ENCODE measurements at regions not wholly inside any gene's neighbourhood (a gene's known extent, or its start where the extent isn't known, plus 50 kb on each side); places are given as distances from the start of the nearest gene placed in this dataset.

- H3K4me1 ChIP-seq, result no peaks in the 10 kb centered on the region
- TF ChIP-seq CTCF (IDR thresholded peaks at IDR 0.05; ENCODE audit: borderline replicate concordance), result peak; percentile 47
- intact Hi-C loops (cut with micrococcal nuclease), result no loop called here
These were observed 164.7 kb upstream of the RGS18 start for GRCh38 chr1:191993549-191993948.

GRCh38 chr1:192002063-192002462, 156.2 kb upstream of the RGS18 start:
- Histone ChIP-seq H3K27me3 (ENCODE audit: low read depth) (no peaks in the 10 kb centered on the region), H3K4me1 (no peaks in the 10 kb centered on the region), H3K36me3 (no peaks in the 10 kb centered on the region), H3K4me3 (no peak overlapping the region), H3K27ac (replicated peaks) (no peak overlapping the region), H3K9me3 (replicated peaks) (no peaks in the 10 kb centered on the region)
- no peak for DNase-seq
- no peak for TF ChIP-seq CTCF (IDR thresholded peaks at IDR 0.05; ENCODE audit: borderline replicate concordance)
- intact Hi-C loops (cut with micrococcal nuclease), result no loop called here

More at GRCh38 chr1:191993549-191993948, 164.7 kb upstream of the RGS18 start:
- H3K4me3 ChIP-seq, result no peak overlapping the region
- no peaks in the 10 kb centered on the region for H3K36me3 ChIP-seq
- DNase-seq, result no peak
- no peaks in the 10 kb centered on the region for H3K27me3 ChIP-seq (ENCODE audit: low read depth)
- H3K9me3 ChIP-seq (replicated peaks), result no peaks in the 10 kb centered on the region
- no peak overlapping the region for H3K27ac ChIP-seq (replicated peaks)

- DNase-seq, result no peak
- Histone ChIP-seq H3K27ac (replicated peaks) (no peak overlapping the region), H3K9me3 (replicated peaks) (no peaks in the 10 kb centered on the region), H3K36me3 (no peaks in the 10 kb centered on the region), H3K4me3 (no peak overlapping the region), H3K4me1 (no peaks in the 10 kb centered on the region), H3K27me3 (ENCODE audit: low read depth) (no peaks in the 10 kb centered on the region)
- TF ChIP-seq CTCF (IDR thresholded peaks at IDR 0.05; ENCODE audit: borderline replicate concordance), result no peak
- intact Hi-C loops (cut with micrococcal nuclease), result no loop called here
These were observed 154.8 kb upstream of the RGS18 start for GRCh38 chr1:192003295-192004077.

- no peak overlapping the region for H3K4me3 ChIP-seq
- no peaks in the 10 kb centered on the region for H3K36me3 ChIP-seq
- intact Hi-C loops (cut with micrococcal nuclease), result no loop called here
- no peak overlapping the region for H3K27ac ChIP-seq (replicated peaks)
- TF ChIP-seq CTCF (IDR thresholded peaks at IDR 0.05; ENCODE audit: borderline replicate concordance), result no peak
- H3K4me1 ChIP-seq, result no peaks in the 10 kb centered on the region
- no peak for DNase-seq
- peaks cover 7% of the 10 kb centered on the region for H3K9me3 ChIP-seq (replicated peaks)
- no peaks in the 10 kb centered on the region for H3K27me3 ChIP-seq (ENCODE audit: low read depth)
These were observed 152.3 kb upstream of the RGS18 start for GRCh38 chr1:192005976-192006375.

- no peaks in the 10 kb centered on the region for H3K27me3 ChIP-seq (ENCODE audit: low read depth)
- H3K27ac ChIP-seq (replicated peaks), result no peak overlapping the region
- H3K4me1 ChIP-seq, result no peaks in the 10 kb centered on the region
- no peak for TF ChIP-seq CTCF (IDR thresholded peaks at IDR 0.05; ENCODE audit: borderline replicate concordance)
- intact Hi-C loops (cut with micrococcal nuclease), result no loop called here
- DNase-seq, result no peak
- H3K4me3 ChIP-seq, result no peak overlapping the region
- peaks cover 7% of the 10 kb centered on the region for H3K9me3 ChIP-seq (replicated peaks)
- H3K36me3 ChIP-seq, result no peaks in the 10 kb centered on the region
These were observed 149.9 kb upstream of the RGS18 start for GRCh38 chr1:192008281-192008825.

All from left ventricle myocardium inferior (tissue), 1 donor.